OCI-LY7 (cell line): ENCODE measurements at regions not wholly inside any gene's neighbourhood (a gene's known extent, or its start where the extent isn't known, plus 50 kb on each side); places are given as distances from the start of the nearest gene placed in this dataset.
"Not testable (repeated sequence)": the region's sequence is repeated elsewhere in the genome, so short reads cannot be mapped to it uniquely, and the experiment has no call there.

ENCODE experiments used
- BruUV-seq: library from RNA; stranded (reverse); fragments of 400-500 nt; replicated peaks from 2 replicates; lab custom pipeline; 2021; lab: Mats Ljungman, UMichigan
- CTCF ChIA-PET: fragments of 300-600 bp; sonication (Branson Sonifier 250); formaldehyde crosslinking; loops from one replicate; lab custom pipeline; 2022; ENCODE audit warnings: antibody characterized with exemption; ENCODE audit not compliant: unreplicated experiment; lab: Charles Lee
- POLR2A ChIA-PET: fragments of 300-600 bp; sonication (Branson Sonifier 250); formaldehyde crosslinking; loops from one replicate; lab custom pipeline; 2022; ENCODE audit warnings: antibody characterized with exemption; lab: Charles Lee
- DNase-seq: peaks from one replicate; pipeline ENCODE4 v3.0.0-alpha.2; 2015; ENCODE audit warnings: low spot score
- H2AFZ ChIP-seq: fragments of 200-600 bp; sonication (generic), shearing (Covaris generic); 2 replicates; pipeline ENCODE4 v1.6.1; 2014; ENCODE audit warnings: mild to moderate bottlenecking, antibody characterized with exemption, low read length, moderate library complexity
- H3K27ac ChIP-seq: fragments of 200-600 bp; sonication (generic); 2 replicates; pipeline ENCODE4 v1.5.1; 2014; ENCODE audit warnings: mixed run types, low read depth, mild to moderate bottlenecking, moderate library complexity, low read length, inconsistent platforms; ENCODE audit not compliant: poor library complexity, severe bottlenecking
- H3K36me3 ChIP-seq: fragments of 200-600 bp; sonication (generic); 2 replicates; pipeline ENCODE4 v1.6.1; 2014; ENCODE audit warnings: mild to moderate bottlenecking, antibody characterized with exemption, low read length, moderate library complexity, mixed read lengths; ENCODE audit not compliant: insufficient read depth
- H3K4me1 ChIP-seq: fragments of 200-600 bp; sonication (generic); 2 replicates; pipeline ENCODE4 v1.5.1; 2014; ENCODE audit warnings: mild to moderate bottlenecking, low read length; ENCODE audit not compliant: insufficient read depth, poor library complexity, severe bottlenecking
- H3K4me2 ChIP-seq: fragments of 200-600 bp; sonication (generic); 2 replicates; pipeline ENCODE4 v1.6.1; 2014; ENCODE audit warnings: mild to moderate bottlenecking, low read length
- H3K4me3 ChIP-seq: fragments of 200-600 bp; sonication (generic); 2 replicates; pipeline ENCODE4 v1.5.1; 2014; ENCODE audit warnings: mild to moderate bottlenecking, low read depth, low read length; ENCODE audit not compliant: poor library complexity, severe bottlenecking
- H3K79me2 ChIP-seq: fragments of 200-600 bp; sonication (generic); 2 replicates; pipeline ENCODE4 v1.6.1; 2016; ENCODE audit warnings: low read depth, mild to moderate bottlenecking, low read length, moderate library complexity, mixed read lengths; ENCODE audit not compliant: insufficient read depth
- H3K9me2 ChIP-seq: fragments of 200-600 bp; sonication (generic); 2 replicates; pipeline ENCODE4 v1.6.1; 2016; ENCODE audit warnings: mild to moderate bottlenecking, low read length, mixed read lengths; ENCODE audit not compliant: insufficient read depth
- H3K9me3 ChIP-seq: fragments of 200-600 bp; sonication (generic); 2 replicates; pipeline ENCODE4 v1.6.1; 2014; ENCODE audit warnings: mild to moderate bottlenecking, mixed run types, low read length, mixed read lengths
- H4K20me1 ChIP-seq: fragments of 200-600 bp; sonication (generic); 2 replicates; pipeline ENCODE4 v1.6.1; 2014; ENCODE audit warnings: mild to moderate bottlenecking, antibody characterized with exemption, low read length, moderate library complexity, mixed read lengths; ENCODE audit not compliant: insufficient read depth
- CTCF ChIP-seq: fragments of 200-600 bp; sonication (generic); conservative IDR thresholded peaks from 2 replicates; pipeline ENCODE4 v1.5.1; 2014; ENCODE audit warnings: mild to moderate bottlenecking, antibody characterized with exemption, low read length, moderate library complexity, mixed read lengths
- EZH2phosphoT487 ChIP-seq: fragments of 200-600 bp; sonication (generic); IDR thresholded peaks from 2 replicates; pipeline ENCODE4 v1.6.1; 2018; ENCODE audit warnings: low read depth, borderline replicate concordance, mild to moderate bottlenecking, mixed run types, antibody characterized with exemption, low read length, moderate library complexity, mixed read lengths
- intact Hi-C: fragments of 100-400 bp; cut with micrococcal nuclease; formaldehyde crosslinking; loops from one replicate; pipeline ENCODE4 v1.10.0; 2022; ENCODE audit not compliant: unreplicated experiment

DNA sequence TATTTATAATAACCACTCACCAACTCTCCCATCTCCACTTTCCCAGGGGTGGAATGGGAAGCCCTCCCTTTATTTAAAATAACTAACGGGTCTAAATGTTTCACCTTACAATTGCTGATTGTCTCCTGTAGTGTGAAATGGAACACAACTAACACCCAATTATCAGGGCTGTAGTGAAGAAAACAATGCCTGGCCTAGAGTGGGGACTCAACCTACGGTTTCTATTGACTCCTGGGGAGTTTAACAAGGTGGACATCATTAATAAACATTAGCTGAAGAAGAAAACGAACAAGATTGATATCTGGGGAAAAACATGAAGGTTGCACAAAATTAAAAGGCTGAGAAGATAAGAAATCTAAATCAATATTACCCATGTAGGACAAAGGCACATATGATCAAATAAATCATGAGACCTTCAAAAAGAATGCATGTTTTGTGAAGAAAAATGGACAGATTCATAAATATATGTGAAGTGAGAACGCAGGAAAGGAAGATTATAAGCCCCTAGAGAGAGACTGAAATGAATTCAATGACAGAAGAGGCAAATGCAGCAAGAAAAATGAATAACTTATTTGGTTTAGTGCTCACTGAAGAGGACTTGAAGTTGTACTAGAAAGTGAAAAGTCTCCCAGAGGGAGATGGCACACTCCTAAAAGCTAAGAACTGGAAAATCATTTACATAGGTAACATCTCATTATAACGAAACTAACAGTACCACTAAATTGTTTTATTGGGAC lies 593.0 kb upstream of the AADAT start:
- H3K4me3 ChIP-seq = no peak overlapping the region
- TF ChIP-seq EZH2phosphoT487 = no peak
- no peak for TF ChIP-seq CTCF
- no peak overlapping the region for H3K27ac ChIP-seq
- ChIA-PET POLR2A (interaction anchor here (0.6 to 0.7 kb wide), 2 partner anchors 20 to 77 kb away, joined by 3 read pairs; no protein-coding TSS in a partner anchor), CTCF (no interaction called here)
- no peaks in the 10 kb centered on the region for H3K9me2 ChIP-seq
- intact Hi-C loops = no loop called here
- DNase-seq = no peak
- no peaks in the 10 kb centered on the region for H3K9me3 ChIP-seq
- H3K79me2 ChIP-seq = no peaks in the 10 kb centered on the region
- no peak overlapping the region for H2AFZ ChIP-seq
- BruUV-seq = no TSS peak
- no peaks in the 10 kb centered on the region for H3K36me3 ChIP-seq
- no peaks in the 10 kb centered on the region for H4K20me1 ChIP-seq
- H3K4me2 ChIP-seq = no peak overlapping the region
- no peaks in the 10 kb centered on the region for H3K4me1 ChIP-seq

DNA sequence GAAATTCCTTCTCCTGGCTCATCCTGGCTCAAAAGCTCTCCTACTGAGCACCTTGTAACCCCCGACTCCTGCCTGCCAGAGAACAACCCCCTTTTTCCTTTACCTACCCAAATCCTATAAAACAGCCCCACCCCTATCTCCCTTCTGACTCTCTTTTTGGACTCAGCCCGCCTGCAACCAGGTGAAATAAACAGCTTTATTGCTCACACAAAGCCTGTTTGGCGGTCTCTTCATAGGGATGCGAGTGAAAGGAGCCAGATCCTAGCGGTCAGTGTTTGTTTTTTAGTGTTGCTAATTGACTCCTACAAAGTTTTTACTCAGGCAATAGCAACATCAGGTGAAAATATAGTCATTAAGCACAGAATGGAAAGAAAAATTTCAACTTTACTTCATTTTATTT lies 592.3 kb upstream of the AADAT start:
- H2AFZ ChIP-seq, H3K4me3 ChIP-seq, H3K9me3 ChIP-seq, H3K27ac ChIP-seq, DNase-seq, H4K20me1 ChIP-seq, H3K36me3 ChIP-seq, CTCF ChIA-PET, H3K4me1 ChIP-seq, BruUV-seq, H3K4me2 ChIP-seq, H3K79me2 ChIP-seq, H3K9me2 ChIP-seq, intact Hi-C loops: not testable (repeated sequence)
- POLR2A ChIA-PET = interaction anchor here (0.7 kb wide), 1 partner anchor 20 kb away, joined by 3 read pairs; no protein-coding TSS in a partner anchor

DNA sequence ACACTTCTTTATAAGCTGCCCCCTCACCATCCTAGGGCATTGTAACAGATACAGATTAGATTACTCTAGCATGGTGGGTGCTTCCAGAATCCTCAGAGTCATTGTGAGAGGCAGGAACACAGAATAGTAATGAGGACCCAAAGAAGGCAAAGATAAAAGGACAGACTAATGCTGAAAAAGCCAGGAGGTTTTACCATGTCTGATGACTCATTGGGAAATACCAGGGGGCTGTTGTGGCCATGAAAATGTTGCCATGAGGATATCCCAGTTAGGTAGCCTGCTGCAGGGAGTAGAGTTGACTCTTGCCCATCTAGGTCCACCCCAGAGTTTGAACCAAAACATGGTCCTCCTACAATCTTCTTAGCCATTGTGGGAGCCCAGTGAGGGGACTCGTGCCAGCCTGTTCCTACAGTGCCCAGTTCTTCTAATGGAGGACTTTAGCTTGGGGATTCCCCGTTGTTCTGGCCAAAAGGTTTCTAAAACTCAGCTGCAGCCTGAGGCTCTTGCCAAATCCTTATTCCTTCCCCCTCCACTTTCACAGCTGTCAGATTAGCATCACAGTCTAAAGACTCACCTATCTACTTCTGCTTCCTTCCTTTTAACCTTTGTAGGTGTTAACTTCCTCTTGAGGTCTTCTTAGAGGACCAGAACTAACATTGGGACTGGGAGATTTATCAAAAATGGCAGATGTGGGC lies 586.0 kb upstream of the AADAT start:
- H3K4me3 ChIP-seq = no peak overlapping the region
- CTCF ChIA-PET = no interaction called here
- no peaks in the 10 kb centered on the region for H3K9me3 ChIP-seq
- H4K20me1 ChIP-seq = no peaks in the 10 kb centered on the region
- H3K9me2 ChIP-seq = no peaks in the 10 kb centered on the region
- no peaks in the 10 kb centered on the region for H3K36me3 ChIP-seq
- no peak for DNase-seq
- no peak overlapping the region for H3K27ac ChIP-seq
- TF ChIP-seq EZH2phosphoT487 (no peak), CTCF (no peak)
- no peak overlapping the region for H2AFZ ChIP-seq
- no TSS peak for BruUV-seq
- POLR2A ChIA-PET = interaction anchor here (1.2 kb wide), 1 partner anchor 12 kb away, joined by 3 read pairs; no protein-coding TSS in a partner anchor
- no peaks in the 10 kb centered on the region for H3K4me1 ChIP-seq
- no peak overlapping the region for H3K4me2 ChIP-seq
- intact Hi-C loops = no loop called here
- H3K79me2 ChIP-seq = no peaks in the 10 kb centered on the region
